Caki2 (cell line): ENCODE measurements at regions not wholly inside any gene's neighbourhood (a gene's known extent, or its start where the extent isn't known, plus 50 kb on each side); places are given as distances from the start of the nearest gene placed in this dataset.
"Not testable (repeated sequence)": the region's sequence is repeated elsewhere in the genome, so short reads cannot be mapped to it uniquely, and the experiment has no call there.

Experiments
- DNase-seq: peaks from one replicate; pipeline ENCODE4 v3.0.0-alpha.2; 2015; ENCODE audit warnings: low read depth
- in situ Hi-C: cut with HindIII; loops from 2 replicates; pipeline ENCODE4 v1.10.0; 2016; ENCODE audit warnings: low sequenced_read_pairs, low pct_unique_long_range_greater_than_20kb, mixed read lengths

- no peak for DNase-seq
- in situ Hi-C loops = no loop called here
Observed at GRCh38 chr6:27700337-27700736, 211.9 kb downstream of the OR2B2 start.

- in situ Hi-C loops = no loop called here
- DNase-seq = no peak
Observed at GRCh38 chr6:27694547-27694874, 217.7 kb downstream of the OR2B2 start.

GRCh38 chr6:27693766-27694546, 218.2 kb downstream of the OR2B2 start:
- in situ Hi-C loops = no loop called here

GRCh38 chr6:27692133-27692532, 219.2 kb upstream of the ZNF184 start:
- DNase-seq, in situ Hi-C loops: not testable (repeated sequence)

More at GRCh38 chr6:27693766-27694546, 218.2 kb downstream of the OR2B2 start:
- peak; percentile 67 for DNase-seq

- in situ Hi-C loops = no loop called here
- peak; percentile 92 for DNase-seq
Observed at GRCh38 chr6:27688014-27688586, 215.2 kb upstream of the ZNF184 start.

GRCh38 chr6:27687154-27688013, 214.5 kb upstream of the ZNF184 start:
- DNase-seq = peak; percentile 87
- in situ Hi-C loops = no loop called here

- DNase-seq = no peak
- in situ Hi-C loops = no loop called here
Observed at GRCh38 chr6:27685279-27685678, 212.4 kb upstream of the ZNF184 start.

- in situ Hi-C loops = no loop called here
- peak; percentile 87 for DNase-seq
Observed at GRCh38 chr6:27684264-27685211, 211.6 kb upstream of the ZNF184 start.

- in situ Hi-C loops = no loop called here
- DNase-seq = no peak
Observed at GRCh38 chr6:27679964-27680694, 207.2 kb upstream of the ZNF184 start.

GRCh38 chr6:27679308-27679963, 206.5 kb upstream of the ZNF184 start:
- in situ Hi-C loops = no loop called here
- no peak for DNase-seq

- in situ Hi-C loops = no loop called here
- DNase-seq = no peak
Observed at GRCh38 chr6:27678469-27678868, 205.6 kb upstream of the ZNF184 start.

GRCh38 chr6:27674882-27675281, 202.0 kb upstream of the ZNF184 start:
- no peak for DNase-seq
- in situ Hi-C loops = no loop called here

GRCh38 chr6:27672113-27672799, 199.4 kb upstream of the ZNF184 start:
- in situ Hi-C loops = no loop called here
- DNase-seq = peak; percentile 77

GRCh38 chr6:27669624-27670301, 196.9 kb upstream of the ZNF184 start:
- no peak for DNase-seq
- in situ Hi-C loops = no loop called here

GRCh38 chr6:27669295-27669623, 196.4 kb upstream of the ZNF184 start:
- in situ Hi-C loops = no loop called here
- peak; percentile 66 for DNase-seq
